ENCODE measurements at regions not wholly inside any gene's neighbourhood (a gene's known extent, or its start where the extent isn't known, plus 50 kb on each side); places are given as distances from the start of the nearest gene placed in this dataset.

DNA sequence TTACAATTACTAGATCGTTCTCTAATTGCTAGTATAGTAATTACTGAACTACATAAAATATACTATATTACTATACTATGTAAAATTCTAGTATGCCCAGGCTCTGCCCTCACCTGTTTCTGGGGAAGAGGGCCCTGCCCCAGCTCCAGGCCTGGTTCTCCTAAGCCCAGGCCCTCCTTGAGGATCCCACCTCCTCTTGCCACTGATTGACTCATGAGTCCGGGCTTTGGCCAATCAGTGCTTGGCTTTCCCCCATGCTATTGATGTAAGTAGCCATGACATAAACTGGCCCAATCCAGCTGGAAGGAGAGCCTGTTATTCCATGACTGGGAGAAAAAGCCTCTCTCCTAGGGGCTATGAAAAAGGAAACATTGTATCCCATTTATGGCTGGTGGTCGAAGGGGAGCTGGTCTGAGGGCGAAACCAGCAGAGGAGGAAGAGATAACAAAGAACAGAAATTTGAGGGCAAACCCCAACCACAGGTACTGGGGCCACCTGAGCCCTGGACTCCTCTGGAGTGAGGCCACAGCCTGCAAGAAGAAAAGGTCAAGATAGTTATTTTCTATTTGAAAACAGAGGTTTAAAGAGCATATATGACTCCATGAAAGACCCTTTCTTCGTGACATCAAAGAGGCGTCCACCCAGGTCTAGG lies 129.3 kb upstream of the CD93 start:
- no peak for TF ChIP-seq CTCF (conservative IDR thresholded peaks at IDR 0.05)
- no peak for DNase-seq (ENCODE audit: extremely low spot score, unreplicated experiment)
- Mint-ChIP-seq H3K9me3 (no peaks in the 10 kb centered on the region), H3K27me3 (peaks cover 5% of the 10 kb centered on the region), H3K4me1 (ENCODE audit: unreplicated experiment) (peaks cover 5% of the 10 kb centered on the region), H3K4me3 (no peak overlapping the region), H3K36me3 (no peaks in the 10 kb centered on the region), H3K27ac (no peak overlapping the region)

GRCh38 chr20:23214903-23215302 lies 128.8 kb upstream of the CD93 start:
- Mint-ChIP-seq H3K27me3 (peaks cover 7% of the 10 kb centered on the region), H3K4me3 (no peak overlapping the region), H3K9me3 (no peaks in the 10 kb centered on the region), H3K27ac (no peak overlapping the region), H3K4me1 (ENCODE audit: unreplicated experiment) (peaks cover 5% of the 10 kb centered on the region), H3K36me3 (no peaks in the 10 kb centered on the region)
- TF ChIP-seq CTCF (conservative IDR thresholded peaks at IDR 0.05), result no peak
- DNase-seq (ENCODE audit: extremely low spot score, unreplicated experiment), result no peak

DNA sequence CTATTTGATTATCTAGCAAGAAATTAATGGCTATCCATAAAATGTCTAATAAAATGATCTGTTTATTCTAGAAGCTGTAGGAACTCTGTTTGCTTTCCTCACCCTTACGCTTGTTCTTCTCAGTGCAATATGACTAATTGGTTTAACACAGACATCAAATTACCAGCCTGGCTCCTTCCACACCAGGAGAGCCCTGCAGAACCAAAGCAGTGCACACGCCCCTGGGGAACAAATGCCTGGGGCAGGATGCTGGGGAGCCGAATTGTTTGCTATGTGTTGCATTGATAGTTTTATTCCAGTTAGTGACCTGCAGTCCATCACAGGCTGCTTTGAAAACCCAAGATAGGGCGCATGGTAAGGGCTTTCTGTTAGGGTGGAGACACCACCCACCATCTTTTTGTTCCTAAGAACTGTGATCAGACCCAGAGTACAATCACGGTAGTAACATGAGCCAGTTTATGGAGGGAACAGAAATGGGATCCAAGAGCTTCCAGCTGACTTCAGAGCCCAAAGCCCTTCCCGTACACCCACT lies 126.4 kb upstream of the CD93 start:
- H3K4me3 Mint-ChIP-seq, result no peak overlapping the region
- peaks cover 5% of the 10 kb centered on the region for H3K9me3 Mint-ChIP-seq
- H3K36me3 Mint-ChIP-seq, result no peaks in the 10 kb centered on the region
- peaks cover 5% of the 10 kb centered on the region for H3K4me1 Mint-ChIP-seq (ENCODE audit: unreplicated experiment)
- DNase-seq (ENCODE audit: extremely low spot score, unreplicated experiment), result no peak
- TF ChIP-seq CTCF (conservative IDR thresholded peaks at IDR 0.05), result no peak
- H3K27me3 Mint-ChIP-seq, result peaks cover 10% of the 10 kb centered on the region
- no peak overlapping the region for H3K27ac Mint-ChIP-seq

- H3K4me1 Mint-ChIP-seq (ENCODE audit: unreplicated experiment), result peaks cover 5% of the 10 kb centered on the region
These were observed 125.9 kb upstream of the CD93 start for GRCh38 chr20:23212011-23212410.

DNA sequence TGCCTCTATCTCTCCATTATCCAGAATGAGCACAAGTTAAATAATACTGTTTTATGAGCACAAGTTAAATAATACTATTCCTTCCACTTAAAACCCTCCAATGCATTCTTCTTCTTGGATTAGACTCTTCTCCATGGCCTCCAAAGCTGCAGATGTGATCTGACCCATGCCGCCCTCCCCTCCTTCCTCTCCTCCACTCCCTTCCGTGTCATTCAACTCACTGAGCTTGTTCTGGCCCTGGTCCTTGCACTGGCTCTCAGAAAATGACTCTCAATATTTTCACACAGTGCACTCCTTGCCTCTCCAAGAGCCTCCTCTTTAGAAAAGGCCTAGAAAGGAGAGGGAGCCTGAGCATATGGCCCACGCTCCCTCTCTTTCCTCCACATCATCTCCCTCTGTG lies 125.0 kb upstream of the CD93 start:
- Mint-ChIP-seq H3K9me3 (peaks cover 5% of the 10 kb centered on the region), H3K27ac (no peak overlapping the region), H3K36me3 (no peaks in the 10 kb centered on the region), H3K27me3 (peaks cover 15% of the 10 kb centered on the region), H3K4me1 (ENCODE audit: unreplicated experiment) (peaks cover 5% of the 10 kb centered on the region), H3K4me3 (no peak overlapping the region)
- DNase-seq (ENCODE audit: extremely low spot score, unreplicated experiment), result peak; percentile 25
- no peak for TF ChIP-seq CTCF (conservative IDR thresholded peaks at IDR 0.05)

More at GRCh38 chr20:23212011-23212410, 125.9 kb upstream of the CD93 start:
- Mint-ChIP-seq H3K4me3 (no peak overlapping the region), H3K27me3 (peaks cover 10% of the 10 kb centered on the region), H3K36me3 (no peaks in the 10 kb centered on the region), H3K9me3 (peaks cover 5% of the 10 kb centered on the region), H3K27ac (no peak overlapping the region)
- no peak for TF ChIP-seq CTCF (conservative IDR thresholded peaks at IDR 0.05)
- DNase-seq (ENCODE audit: extremely low spot score, unreplicated experiment), result no peak
